IMR-90 (cell line): ENCODE measurements at regions not wholly inside any gene's neighbourhood (a gene's known extent, or its start where the extent isn't known, plus 50 kb on each side); places are given as distances from the start of the nearest gene placed in this dataset.

Experiments used
- ATAC-seq: fragments of 200-7000 bp; cut with Tn5 transposase; 2 replicates; pipeline ENCODE4 v1.9.1; 2020; ENCODE audit warnings: low read depth, mild to moderate bottlenecking, moderate library complexity
- BruUV-seq: library from RNA; stranded (reverse); fragments of 400-500 nt; replicated peaks from 2 replicates; lab custom pipeline; 2021; lab: Mats Ljungman, UMichigan
- CTCF ChIA-PET: fragments of 300-600 bp; formaldehyde crosslinking; extraction: SDS; loops from one replicate; lab custom pipeline; 2021; ENCODE audit warnings: antibody characterized with exemption; lab: Yijun Ruan, JAX
- POLR2A ChIA-PET: fragments of 300-600 bp; sonication (Branson Sonifier 250); formaldehyde crosslinking; loops from one replicate; lab custom pipeline; 2022; ENCODE audit warnings: antibody characterized with exemption; ENCODE audit not compliant: unreplicated experiment; lab: Charles Lee
- DNase-seq: peaks from one replicate; pipeline ENCODE4 v3.0.0; 2013
- H2AFZ ChIP-seq: replicated peaks from 2 replicates; pipeline ENCODE3; 2013; ENCODE audit warnings: low read length, mild to moderate bottlenecking; ENCODE audit not compliant: poor library complexity
- H2AK5ac ChIP-seq: 2 replicates; pipeline ENCODE4 v1.6.1; 2013; ENCODE audit warnings: low read depth, low read length, inconsistent platforms
- H2AK9ac ChIP-seq: replicated peaks from 2 replicates; pipeline ENCODE3; 2013; ENCODE audit warnings: mild to moderate bottlenecking, low read depth, low read length, moderate library complexity; ENCODE audit not compliant: poor library complexity
- H2BK120ac ChIP-seq: 2 replicates; pipeline ENCODE4 v1.6.1; 2013; ENCODE audit warnings: low read depth, low read length, inconsistent platforms
- H2BK15ac ChIP-seq: 3 replicates; pipeline ENCODE4 v1.6.1; 2013; ENCODE audit warnings: low read depth, low read length, inconsistent platforms
- H2BK20ac ChIP-seq: 2 replicates; pipeline ENCODE4 v1.6.1; 2013; ENCODE audit warnings: low read depth, mild to moderate bottlenecking, inconsistent platforms, low read length, moderate library complexity
- H2BK5ac ChIP-seq: 2 replicates; pipeline ENCODE4 v1.6.1; 2013; ENCODE audit warnings: mild to moderate bottlenecking, low read depth, low read length, inconsistent platforms; ENCODE audit not compliant: poor library complexity, severe bottlenecking
- H3K14ac ChIP-seq: replicated peaks from 2 replicates; pipeline ENCODE4 v1.6.1; 2013; ENCODE audit warnings: low read depth, low read length, inconsistent platforms
- H3K18ac ChIP-seq: 2 replicates; pipeline ENCODE4 v1.6.1; 2013; ENCODE audit warnings: low read depth, low read length, control low read depth
- H3K23ac ChIP-seq: 2 replicates; pipeline ENCODE4 v1.6.1; 2013; ENCODE audit warnings: low read depth, low read length, inconsistent platforms
- H3K27ac ChIP-seq: 2 replicates; pipeline ENCODE4 v1.5.1; 2013; ENCODE audit warnings: mild to moderate bottlenecking, control low read depth, low read length; ENCODE audit not compliant: insufficient read depth
- H3K27me3 ChIP-seq: 2 replicates; pipeline ENCODE4 v1.6.1; 2013; ENCODE audit warnings: low read length; ENCODE audit not compliant: control insufficient read depth, insufficient read depth
- H3K36me3 ChIP-seq: 2 replicates; pipeline ENCODE4 v1.6.1; 2013; ENCODE audit warnings: low read length, mixed read lengths; ENCODE audit not compliant: control insufficient read depth, insufficient read depth
- H3K4ac ChIP-seq: 2 replicates; pipeline ENCODE4 v1.6.1; 2013; ENCODE audit warnings: low read depth, low read length, inconsistent platforms
- H3K4me1 ChIP-seq: 2 replicates; pipeline ENCODE4 v1.6.1; 2013; ENCODE audit warnings: low read length, mixed read lengths; ENCODE audit not compliant: control insufficient read depth, insufficient read depth
- H3K4me2 ChIP-seq: 2 replicates; pipeline ENCODE4 v1.6.1; 2013; ENCODE audit warnings: low read depth, mild to moderate bottlenecking, control low read depth, low read length, moderate library complexity
- H3K4me3 ChIP-seq: 2 replicates; pipeline ENCODE4 v1.5.1; 2013; ENCODE audit warnings: low read depth, mild to moderate bottlenecking, control low read depth, low read length, moderate library complexity; ENCODE audit not compliant: insufficient read depth
- H3K56ac ChIP-seq: 2 replicates; pipeline ENCODE4 v1.6.1; 2013; ENCODE audit warnings: low read length, inconsistent platforms; ENCODE audit not compliant: insufficient read depth; ENCODE audit errors: extremely low read depth
- H3K79me1 ChIP-seq, 2 experiments: 2 replicates each; pipeline ENCODE4 v1.6.1; 2013; ENCODE audit warnings: low read length in 2 of 2, inconsistent platforms in 1 of 2, low read depth in 1 of 2
- H3K9ac ChIP-seq: 2 replicates; pipeline ENCODE4 v1.6.1; 2013; ENCODE audit warnings: low read depth, low read length, control low read depth
- H3K9me1 ChIP-seq: 2 replicates; pipeline ENCODE4 v1.6.1; 2013; ENCODE audit warnings: low read length, inconsistent platforms; ENCODE audit not compliant: insufficient read depth
- H3K9me3 ChIP-seq: 2 replicates; pipeline ENCODE4 v1.6.1; 2013; ENCODE audit warnings: low read length; ENCODE audit not compliant: control insufficient read depth, insufficient read depth
- H4K20me1 ChIP-seq: 2 replicates; pipeline ENCODE4 v1.6.1; 2013; ENCODE audit warnings: low read length, inconsistent platforms; ENCODE audit not compliant: insufficient read depth
- H4K5ac ChIP-seq: 2 replicates; pipeline ENCODE4 v1.6.1; 2013; ENCODE audit warnings: mild to moderate bottlenecking, low read depth, low read length, control low read depth
- H4K8ac ChIP-seq, 2 experiments: 2 replicates each; pipeline ENCODE4 v1.6.1; 2013; ENCODE audit warnings: low read depth in 2 of 2, low read length in 2 of 2, control low read depth in 1 of 2, inconsistent platforms in 1 of 2
- H4K91ac ChIP-seq: 2 replicates; pipeline ENCODE4 v1.6.1; 2013; ENCODE audit warnings: low read depth, low read length, inconsistent platforms; ENCODE audit not compliant: insufficient read depth
- BHLHE40 ChIP-seq: fragments of 150-350 bp; IDR thresholded peaks from 2 replicates; pipeline ENCODE4 v1.6.1; 2016; ENCODE audit warnings: mild to moderate bottlenecking, low read depth, low read length
- CEBPB ChIP-seq: IDR thresholded peaks from 2 replicates; pipeline ENCODE4 v1.6.1; 2012; ENCODE audit warnings: low read depth, low read length, improper control_type of control experiment
- CHD1 ChIP-seq: IDR thresholded peaks from 2 replicates; pipeline ENCODE4 v1.6.1; 2012; ENCODE audit warnings: low read depth, low read length, improper control_type of control experiment
- FOS ChIP-seq: fragments of 150-350 bp; IDR thresholded peaks from 2 replicates; pipeline ENCODE4 v1.6.1; 2016; ENCODE audit warnings: low read depth, low read length
- MAFK ChIP-seq: IDR thresholded peaks from 2 replicates; pipeline ENCODE4 v1.6.1; 2012; ENCODE audit warnings: low read depth, low read length, improper control_type of control experiment
- MAZ ChIP-seq: IDR thresholded peaks from 2 replicates; pipeline ENCODE4 v1.6.1; 2012; ENCODE audit warnings: low read depth, mild to moderate bottlenecking, low read length, improper control_type of control experiment, moderate library complexity, borderline replicate concordance
- MXI1 ChIP-seq: IDR thresholded peaks from 2 replicates; pipeline ENCODE4 v1.6.1; 2012; ENCODE audit warnings: low read depth, mild to moderate bottlenecking, low read length, moderate library complexity, borderline replicate concordance
- NFE2L2 ChIP-seq: fragments of 150-350 bp; IDR thresholded peaks from 2 replicates; pipeline ENCODE4 v1.6.1; 2016; ENCODE audit warnings: low read depth, mild to moderate bottlenecking, low read length
- POLR2A ChIP-seq: IDR thresholded peaks from 2 replicates; pipeline ENCODE4 v1.6.1; 2012; ENCODE audit warnings: mild to moderate bottlenecking, low read depth, low read length
- RAD21 ChIP-seq: IDR thresholded peaks from 2 replicates; pipeline ENCODE4 v1.6.1; 2012; ENCODE audit warnings: low read length, improper control_type of control experiment
- RCOR1 ChIP-seq: IDR thresholded peaks from 2 replicates; pipeline ENCODE4 v1.6.1; 2012; ENCODE audit warnings: mild to moderate bottlenecking, low read length, improper control_type of control experiment; ENCODE audit not compliant: insufficient replicate concordance
- RFX5 ChIP-seq: IDR thresholded peaks from 2 replicates; pipeline ENCODE4 v1.8.0; 2012; ENCODE audit warnings: low read depth, mild to moderate bottlenecking, low read length, moderate library complexity
- SMC3 ChIP-seq: fragments of 150-350 bp; IDR thresholded peaks from 2 replicates; pipeline ENCODE4 v1.6.1; 2016; ENCODE audit warnings: low read depth, mild to moderate bottlenecking, antibody characterized with exemption, low read length, moderate library complexity
- USF2 ChIP-seq: fragments of 150-350 bp; IDR thresholded peaks from 2 replicates; pipeline ENCODE4 v1.6.1; 2017; ENCODE audit warnings: mild to moderate bottlenecking, antibody characterized with exemption, low read length, low read depth
- WGBS, 2 experiments: methylation state at CpG; one replicate each; pipeline versions ENCODE4 v1.1.5 to v1.1.7; 2013; ENCODE audit warnings: missing lambda C conversion rate in 2 of 2; ENCODE audit not compliant: insufficient read length in 1 of 2; ENCODE audit errors: extremely low coverage in 2 of 2; 5-methylcytosine and 5-hydroxymethylcytosine counted together
- dilution Hi-C: fragments of 300-500 bp; cut with HindIII; formaldehyde crosslinking; loops from one replicate; pipeline ENCODE4 v1.14.3; 2018; ENCODE audit warnings: low sequenced_read_pairs; ENCODE audit not compliant: unreplicated experiment
- in situ Hi-C: fragments of 300-500 bp; cut with MboI; formaldehyde crosslinking; loops from 3 replicates; pipeline ENCODE4 v1.14.3; 2019; ENCODE audit warnings: low sequenced_read_pairs, inconsistent platforms, mixed read lengths
- intact Hi-C: fragments of 100-400 bp; cut with micrococcal nuclease; formaldehyde crosslinking; loops from 2 replicates; pipeline ENCODE4 v1.10.0; 2022
- TF ChIP-seq, protein P1 (sequence below): fragments of 150-350 bp; IDR thresholded peaks from 2 replicates; pipeline ENCODE4 v1.6.1; 2016; ENCODE audit warnings: low read depth, mild to moderate bottlenecking, low read length, moderate library complexity, borderline replicate concordance
- TF ChIP-seq, protein P2 (sequence below): conservative IDR thresholded peaks from 2 replicates; pipeline ENCODE4 v1.5.1; 2012; ENCODE audit warnings: mild to moderate bottlenecking, low read depth, low read length, improper control_type of control experiment

DNA sequence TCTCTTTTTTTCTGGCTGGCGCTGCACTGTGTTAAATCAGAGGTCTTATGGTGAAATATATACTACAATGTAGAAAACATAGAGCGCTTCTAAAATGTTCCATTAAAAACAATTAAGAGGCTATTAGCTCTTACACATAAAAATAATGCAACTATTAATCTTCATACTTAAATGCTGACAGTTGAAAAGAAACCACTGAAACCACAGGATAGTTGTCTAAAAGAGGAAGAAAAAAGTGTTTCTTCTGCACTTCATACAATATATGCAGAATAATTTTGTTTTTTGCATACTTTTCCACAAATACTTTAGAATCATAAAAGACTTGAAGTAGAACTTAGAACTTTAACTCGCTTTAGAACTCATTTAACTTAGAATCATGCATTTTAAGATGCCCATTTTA, 170.5 kb downstream of the PYDC2 start:
- Histone ChIP-seq H2BK120ac (no peak overlapping the region), H2AK9ac (no peak overlapping the region), H2BK5ac (no peak overlapping the region), H3K23ac (no peak overlapping the region), H3K27me3 (no peaks in the 10 kb centered on the region), H4K8ac (no peak overlapping the region), H3K79me1 (no peaks in the 10 kb centered on the region), H3K18ac (no peak overlapping the region), H4K5ac (no peak overlapping the region), H4K91ac (no peak overlapping the region), H2AK5ac (no peak overlapping the region), H3K4me1 (no peaks in the 10 kb centered on the region), H3K36me3 (no peaks in the 10 kb centered on the region), H3K14ac (no peak overlapping the region), H4K20me1 (no peaks in the 10 kb centered on the region), H3K9me1 (no peaks in the 10 kb centered on the region), H2BK20ac (no peak overlapping the region), H3K9ac (no peak overlapping the region), H3K4me2 (no peak overlapping the region), H3K4me3 (no peak overlapping the region), H3K56ac (no peak overlapping the region), H2AFZ (no peak overlapping the region), H3K27ac (no peak overlapping the region), H3K4ac (no peak overlapping the region), H2BK15ac (no peak overlapping the region), H3K9me3 (peaks cover 6% of the 10 kb centered on the region)
- ATAC-seq (no peak), DNase-seq (no peak)
- in situ Hi-C loops (no loop called here), intact Hi-C loops (no loop called here), dilution Hi-C loops (no loop called here)
- no TSS peak for BruUV-seq
- no peak for TF ChIP-seq MAFK
- TF ChIP-seq FOS = no peak
- TF ChIP-seq MXI1 = no peak
- TF ChIP-seq, protein P1, sequence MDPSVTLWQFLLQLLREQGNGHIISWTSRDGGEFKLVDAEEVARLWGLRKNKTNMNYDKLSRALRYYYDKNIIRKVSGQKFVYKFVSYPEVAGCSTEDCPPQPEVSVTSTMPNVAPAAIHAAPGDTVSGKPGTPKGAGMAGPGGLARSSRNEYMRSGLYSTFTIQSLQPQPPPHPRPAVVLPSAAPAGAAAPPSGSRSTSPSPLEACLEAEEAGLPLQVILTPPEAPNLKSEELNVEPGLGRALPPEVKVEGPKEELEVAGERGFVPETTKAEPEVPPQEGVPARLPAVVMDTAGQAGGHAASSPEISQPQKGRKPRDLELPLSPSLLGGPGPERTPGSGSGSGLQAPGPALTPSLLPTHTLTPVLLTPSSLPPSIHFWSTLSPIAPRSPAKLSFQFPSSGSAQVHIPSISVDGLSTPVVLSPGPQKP = no peak
- TF ChIP-seq SMC3 = no peak
- no peak for TF ChIP-seq CEBPB
- no peak for TF ChIP-seq CHD1
- TF ChIP-seq, protein P2, sequence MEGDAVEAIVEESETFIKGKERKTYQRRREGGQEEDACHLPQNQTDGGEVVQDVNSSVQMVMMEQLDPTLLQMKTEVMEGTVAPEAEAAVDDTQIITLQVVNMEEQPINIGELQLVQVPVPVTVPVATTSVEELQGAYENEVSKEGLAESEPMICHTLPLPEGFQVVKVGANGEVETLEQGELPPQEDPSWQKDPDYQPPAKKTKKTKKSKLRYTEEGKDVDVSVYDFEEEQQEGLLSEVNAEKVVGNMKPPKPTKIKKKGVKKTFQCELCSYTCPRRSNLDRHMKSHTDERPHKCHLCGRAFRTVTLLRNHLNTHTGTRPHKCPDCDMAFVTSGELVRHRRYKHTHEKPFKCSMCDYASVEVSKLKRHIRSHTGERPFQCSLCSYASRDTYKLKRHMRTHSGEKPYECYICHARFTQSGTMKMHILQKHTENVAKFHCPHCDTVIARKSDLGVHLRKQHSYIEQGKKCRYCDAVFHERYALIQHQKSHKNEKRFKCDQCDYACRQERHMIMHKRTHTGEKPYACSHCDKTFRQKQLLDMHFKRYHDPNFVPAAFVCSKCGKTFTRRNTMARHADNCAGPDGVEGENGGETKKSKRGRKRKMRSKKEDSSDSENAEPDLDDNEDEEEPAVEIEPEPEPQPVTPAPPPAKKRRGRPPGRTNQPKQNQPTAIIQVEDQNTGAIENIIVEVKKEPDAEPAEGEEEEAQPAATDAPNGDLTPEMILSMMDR = no peak
- TF ChIP-seq BHLHE40 = no peak
- TF ChIP-seq RAD21 = no peak
- TF ChIP-seq MAZ = no peak
- TF ChIP-seq POLR2A = no peak
- no peak for TF ChIP-seq RCOR1
- no peak for TF ChIP-seq USF2
- TF ChIP-seq RFX5 = no peak
- TF ChIP-seq NFE2L2 = no peak
- POLR2A ChIA-PET = no interaction called here
- CTCF ChIA-PET = no interaction called here
- WGBS, 2 experiments = no CpG with 5 or more reads among the region's 3 CpGs
